Central memory CD8-positive, alpha-beta T cell (primary cell): ENCODE measurements at regions not wholly inside any gene's neighbourhood (a gene's known extent, or its start where the extent isn't known, plus 50 kb on each side); places are given as distances from the start of the nearest gene placed in this dataset.

Source experiments
- ATAC-seq: fragments of 150-1000 bp; cut with Tn5 transposase; replicated peaks from 2 replicates; pipeline ENCODE4 v1.10.0; 2022; ENCODE audit warnings: mild to moderate bottlenecking, moderate FRiP score, moderate number of reproducible peaks; ENCODE audit not compliant: poor library complexity, severe bottlenecking; ENCODE audit errors: extremely low read depth
- DNase-seq, 2 donors: peaks; one replicate each; pipeline ENCODE4 v3.0.0; 2021; ENCODE audit warnings: low spot score in 2 of 2
- H3K27ac Mint-ChIP-seq: one replicate; pipeline ENCODE4 v1.8.0; 2022; ENCODE audit warnings: low read depth, mild to moderate bottlenecking, moderate library complexity, mixed read lengths
- H3K27me3 Mint-ChIP-seq: one replicate; pipeline ENCODE4 v1.8.0; 2022; ENCODE audit warnings: mixed read lengths
- H3K36me3 Mint-ChIP-seq: one replicate; pipeline ENCODE4 v1.8.0; 2022; ENCODE audit warnings: mild to moderate bottlenecking, moderate library complexity, mixed read lengths; ENCODE audit not compliant: insufficient read depth
- H3K4me1 Mint-ChIP-seq: one replicate; pipeline ENCODE4 v1.8.0; 2022; ENCODE audit warnings: mixed read lengths
- H3K4me3 Mint-ChIP-seq: one replicate; pipeline ENCODE4 v1.8.0; 2022; ENCODE audit warnings: mild to moderate bottlenecking, moderate library complexity, mixed read lengths
- H3K9me3 Mint-ChIP-seq: one replicate; pipeline ENCODE4 v1.8.0; 2022; ENCODE audit warnings: mixed read lengths

- ATAC-seq (no peak), DNase-seq (no peak)
- Mint-ChIP-seq H3K4me1 (no peaks in the 10 kb centered on the region), H3K27me3 (no peaks in the 10 kb centered on the region), H3K4me3 (no peak overlapping the region), H3K36me3 (no peaks in the 10 kb centered on the region), H3K27ac (no peak overlapping the region), H3K9me3 (peaks cover 28% of the 10 kb centered on the region)
Measured at GRCh38 chr2:117101613-117102012, 712.9 kb upstream of the DDX18 start.

DNA sequence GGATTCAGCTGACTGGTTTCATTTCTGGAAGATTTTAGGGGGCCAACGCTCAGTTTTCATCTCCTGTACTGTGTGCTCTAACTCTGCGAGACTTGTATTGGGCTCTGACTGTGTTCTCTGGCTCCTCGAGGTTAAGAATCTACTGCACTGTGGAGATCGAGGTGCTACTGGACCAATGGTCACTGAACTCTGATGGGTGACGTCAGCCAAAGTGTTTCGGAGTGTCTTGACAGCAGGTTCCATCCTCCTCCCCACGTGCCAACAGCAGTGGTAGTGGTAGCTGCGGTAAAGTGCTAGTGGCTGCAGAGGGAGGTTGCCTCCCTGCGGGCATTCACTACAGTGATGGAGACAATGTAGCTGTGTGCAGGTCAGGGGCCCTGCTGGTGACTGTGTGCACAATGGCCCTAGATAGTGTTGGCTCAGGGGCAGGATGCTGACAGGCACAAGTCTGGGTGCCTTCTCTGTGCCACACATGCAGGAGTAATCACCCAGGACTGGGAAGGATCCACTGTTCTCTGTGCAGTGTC lies 705.7 kb upstream of the DDX18 start:
- Mint-ChIP-seq H3K4me3 (no peak overlapping the region), H3K27me3 (no peaks in the 10 kb centered on the region), H3K27ac (no peak overlapping the region), H3K36me3 (no peaks in the 10 kb centered on the region), H3K9me3 (peaks cover 29% of the 10 kb centered on the region), H3K4me1 (no peaks in the 10 kb centered on the region)
- DNase-seq (no peak), ATAC-seq (no peak)

- Mint-ChIP-seq H3K36me3 (no peaks in the 10 kb centered on the region), H3K4me1 (no peaks in the 10 kb centered on the region), H3K4me3 (no peak overlapping the region), H3K27ac (no peak overlapping the region), H3K27me3 (no peaks in the 10 kb centered on the region), H3K9me3 (peaks cover 12% of the 10 kb centered on the region)
- DNase-seq (no peak), ATAC-seq (no peak)
Measured at GRCh38 chr2:117118994-117119393, 695.5 kb upstream of the DDX18 start.

- ATAC-seq (no peak), DNase-seq (no peak)
- Mint-ChIP-seq H3K27me3 (no peaks in the 10 kb centered on the region), H3K9me3 (peaks cover 11% of the 10 kb centered on the region), H3K4me1 (no peaks in the 10 kb centered on the region), H3K27ac (no peak overlapping the region), H3K4me3 (no peak overlapping the region), H3K36me3 (peaks cover 1% of the 10 kb centered on the region)
Measured at GRCh38 chr2:117123362-117123761, 691.1 kb upstream of the DDX18 start.

DNA sequence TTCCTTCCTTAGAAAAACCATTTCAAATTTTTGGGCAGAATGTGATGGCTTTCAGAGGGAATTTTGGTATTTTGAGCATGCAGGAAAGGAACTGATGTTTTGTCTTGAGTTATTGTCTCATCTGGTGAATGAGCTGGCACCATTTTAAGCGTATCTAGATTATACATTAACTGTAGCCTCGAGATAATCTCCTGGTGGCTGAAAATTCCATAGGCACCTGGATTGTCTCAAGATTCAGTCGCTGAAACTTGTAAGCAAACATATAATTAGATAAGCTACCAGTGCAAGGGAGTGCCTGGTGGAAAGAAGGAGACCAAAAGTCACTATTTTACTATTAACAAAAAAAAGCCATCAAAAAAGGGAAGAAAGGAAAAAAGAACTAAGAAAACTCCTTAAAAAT lies 687.8 kb upstream of the DDX18 start:
- Mint-ChIP-seq H3K36me3 (peaks cover 1% of the 10 kb centered on the region), H3K4me3 (no peak overlapping the region), H3K27ac (no peak overlapping the region), H3K27me3 (no peaks in the 10 kb centered on the region), H3K4me1 (no peaks in the 10 kb centered on the region), H3K9me3 (peaks cover 16% of the 10 kb centered on the region)
- DNase-seq = no peak
- ATAC-seq = no peak

DNA sequence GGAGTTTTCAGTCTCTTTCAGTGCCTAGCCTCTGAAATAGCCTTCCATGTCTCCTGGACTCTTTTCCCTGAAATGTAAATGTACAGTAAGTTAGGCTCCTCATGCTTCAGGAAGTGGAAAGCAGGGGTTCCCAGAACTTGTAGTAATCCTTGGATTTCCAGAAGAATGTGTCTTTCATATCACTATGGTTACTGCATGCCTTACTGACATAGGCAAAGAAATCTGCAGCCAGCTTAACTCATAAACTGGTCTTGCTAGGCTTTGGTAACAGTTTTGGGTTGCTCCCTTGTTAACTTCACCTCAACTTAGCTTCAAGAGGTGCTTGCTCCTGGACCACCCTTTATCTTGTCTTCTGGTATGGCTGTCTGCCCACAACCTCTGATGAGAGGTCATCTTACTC lies 686.8 kb upstream of the DDX18 start:
- H3K9me3 Mint-ChIP-seq = peaks cover 16% of the 10 kb centered on the region
- ATAC-seq (no peak), DNase-seq (no peak)
- H3K27me3 Mint-ChIP-seq = no peaks in the 10 kb centered on the region
- no peak overlapping the region for H3K4me3 Mint-ChIP-seq
- peaks cover 1% of the 10 kb centered on the region for H3K36me3 Mint-ChIP-seq
- no peaks in the 10 kb centered on the region for H3K4me1 Mint-ChIP-seq
- no peak overlapping the region for H3K27ac Mint-ChIP-seq

DNA sequence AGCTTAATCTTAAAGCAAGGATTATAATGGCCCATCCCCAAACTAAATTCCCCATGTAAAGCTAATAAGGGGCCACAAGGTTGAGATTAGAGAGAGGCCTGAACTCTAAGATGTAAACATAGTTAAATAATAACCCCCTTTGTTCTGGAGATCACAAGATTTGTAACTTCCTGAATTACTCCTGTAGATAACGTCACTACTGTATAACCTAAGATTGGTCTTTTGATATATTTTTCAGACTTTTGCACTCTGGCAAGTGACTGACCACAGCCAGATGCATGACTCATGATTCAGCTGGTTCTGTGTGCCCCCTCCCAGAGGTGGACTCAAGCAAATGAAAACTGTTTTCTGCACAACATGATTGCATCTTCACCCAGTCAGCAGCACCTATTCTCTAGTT lies 686.0 kb upstream of the DDX18 start:
- H3K27ac Mint-ChIP-seq = no peak overlapping the region
- DNase-seq (no peak), ATAC-seq (no peak)
- H3K27me3 Mint-ChIP-seq = no peaks in the 10 kb centered on the region
- H3K9me3 Mint-ChIP-seq = peaks cover 16% of the 10 kb centered on the region
- no peak overlapping the region for H3K4me3 Mint-ChIP-seq
- H3K36me3 Mint-ChIP-seq = peaks cover 1% of the 10 kb centered on the region
- H3K4me1 Mint-ChIP-seq = no peaks in the 10 kb centered on the region

DNA sequence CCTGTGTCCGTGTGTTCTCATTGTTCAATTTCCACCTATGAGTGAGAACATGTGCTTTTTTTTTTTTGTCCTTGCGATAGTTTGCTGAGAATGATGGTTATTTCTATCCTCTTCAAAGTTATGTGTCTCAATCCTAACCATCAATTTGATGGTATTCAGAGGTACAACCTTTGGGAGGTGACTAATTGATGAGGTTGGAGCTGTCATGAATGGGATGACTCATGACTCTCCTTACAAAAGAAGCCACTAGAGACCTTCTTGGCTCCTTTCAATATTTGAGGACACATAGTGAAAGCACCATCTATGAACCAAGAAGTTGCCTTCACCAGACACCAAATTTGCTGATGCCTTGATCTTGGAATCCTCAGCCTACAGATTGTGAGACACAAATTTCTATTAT lies 677.1 kb upstream of the DDX18 start:
- ATAC-seq (no peak), DNase-seq (no peak)
- no peaks in the 10 kb centered on the region for H3K9me3 Mint-ChIP-seq
- no peaks in the 10 kb centered on the region for H3K36me3 Mint-ChIP-seq
- no peaks in the 10 kb centered on the region for H3K27me3 Mint-ChIP-seq
- H3K27ac Mint-ChIP-seq = no peak overlapping the region
- H3K4me3 Mint-ChIP-seq = no peak overlapping the region
- H3K4me1 Mint-ChIP-seq = no peaks in the 10 kb centered on the region

- H3K36me3 Mint-ChIP-seq = no peaks in the 10 kb centered on the region
- H3K27me3 Mint-ChIP-seq = no peaks in the 10 kb centered on the region
- H3K9me3 Mint-ChIP-seq = peaks cover 40% of the 10 kb centered on the region
Measured at GRCh38 chr2:117169036-117169765, 645.3 kb upstream of the DDX18 start.

DNA sequence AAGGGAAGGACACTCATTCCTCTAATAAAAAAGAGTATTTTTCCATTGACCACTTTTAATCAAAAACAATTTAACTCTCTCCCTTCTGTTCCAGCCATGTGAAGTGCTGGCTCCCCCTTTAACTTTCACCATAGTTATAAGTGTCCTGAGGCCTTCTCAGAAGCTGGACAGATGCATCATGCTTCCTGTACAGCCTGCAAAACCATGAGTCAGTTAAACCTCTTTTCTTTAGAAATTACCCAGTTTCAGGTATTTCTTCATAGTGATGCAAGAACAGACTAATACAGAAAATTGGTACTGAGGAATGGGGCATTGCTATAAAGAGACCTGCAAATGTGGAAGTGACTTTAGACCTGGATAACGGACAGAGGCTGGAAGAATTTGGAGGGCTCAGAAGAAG lies 643.6 kb upstream of the DDX18 start:
- peaks cover 33% of the 10 kb centered on the region for H3K9me3 Mint-ChIP-seq
- no peak overlapping the region for H3K4me3 Mint-ChIP-seq
- H3K27me3 Mint-ChIP-seq = no peaks in the 10 kb centered on the region
- no peaks in the 10 kb centered on the region for H3K4me1 Mint-ChIP-seq
- no peaks in the 10 kb centered on the region for H3K36me3 Mint-ChIP-seq
- no peak overlapping the region for H3K27ac Mint-ChIP-seq
- no peak for ATAC-seq
- no peak for DNase-seq

More at GRCh38 chr2:117169036-117169765, 645.3 kb upstream of the DDX18 start:
- DNase-seq (no peak), ATAC-seq (no peak)
- no peaks in the 10 kb centered on the region for H3K4me1 Mint-ChIP-seq
- no peak overlapping the region for H3K27ac Mint-ChIP-seq
- no peak overlapping the region for H3K4me3 Mint-ChIP-seq

DNA sequence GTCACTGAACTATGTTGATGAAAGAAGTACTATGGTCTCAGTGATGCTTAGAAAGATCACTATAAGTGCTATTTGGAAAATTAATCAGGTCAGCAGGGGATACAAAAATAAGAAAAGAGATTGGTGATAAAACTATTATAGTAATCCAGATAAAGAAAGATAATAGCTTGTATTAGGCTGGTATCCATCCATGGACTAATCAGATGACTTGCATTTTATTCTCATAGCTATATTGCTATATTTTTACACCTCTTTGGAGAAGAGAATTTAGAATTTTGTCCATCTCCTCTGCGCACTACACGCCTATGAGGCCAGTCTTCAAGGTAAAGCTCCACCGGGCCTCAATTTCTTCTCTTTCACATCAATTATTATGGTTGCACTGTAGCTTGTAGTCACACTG lies 635.1 kb upstream of the DDX18 start:
- no peaks in the 10 kb centered on the region for H3K27me3 Mint-ChIP-seq
- no peaks in the 10 kb centered on the region for H3K36me3 Mint-ChIP-seq
- no peak for ATAC-seq
- peaks cover 13% of the 10 kb centered on the region for H3K9me3 Mint-ChIP-seq
- H3K4me3 Mint-ChIP-seq = no peak overlapping the region
- DNase-seq = no peak
- no peaks in the 10 kb centered on the region for H3K4me1 Mint-ChIP-seq
- H3K27ac Mint-ChIP-seq = no peak overlapping the region

DNA sequence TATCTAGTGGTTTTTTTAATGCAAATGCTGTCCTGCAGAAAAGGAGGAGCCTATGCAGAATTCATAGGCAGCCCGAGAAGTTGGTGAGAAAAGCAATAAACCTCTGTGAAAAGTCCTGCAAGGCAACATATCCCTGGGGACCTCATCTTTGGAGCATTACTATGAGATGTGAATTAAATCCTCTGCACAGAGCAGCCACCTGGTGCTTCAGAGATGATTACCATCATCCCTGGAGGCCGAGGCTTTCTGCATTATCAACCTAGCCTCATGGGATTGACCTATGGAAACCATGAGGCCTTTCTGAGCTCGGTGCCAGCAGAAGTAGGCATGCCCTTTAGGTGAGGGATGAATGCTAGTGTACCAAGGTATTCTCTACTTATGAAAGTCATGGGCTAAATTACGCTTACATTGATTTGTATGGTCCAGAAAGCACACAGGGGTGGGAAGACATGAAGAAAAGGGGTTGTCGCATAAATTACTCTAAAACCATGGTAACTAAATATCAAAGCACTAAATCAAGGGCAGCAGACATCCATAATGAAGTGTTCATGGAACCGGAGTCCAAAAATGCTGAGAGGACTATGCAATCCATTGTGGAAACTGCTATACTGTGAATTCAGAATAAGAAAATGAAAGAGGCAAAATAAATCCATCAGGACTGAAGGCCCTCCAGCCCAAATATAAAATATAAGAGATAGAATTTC lies 623.5 kb upstream of the DDX18 start:
- Mint-ChIP-seq H3K27me3 (no peaks in the 10 kb centered on the region), H3K27ac (no peak overlapping the region), H3K4me3 (no peak overlapping the region), H3K36me3 (no peaks in the 10 kb centered on the region), H3K4me1 (no peaks in the 10 kb centered on the region), H3K9me3 (peaks cover 7% of the 10 kb centered on the region)
- ATAC-seq = no peak
- DNase-seq = no peak

GRCh38 chr2:117195381-117195780 lies 619.1 kb upstream of the DDX18 start:
- no peak overlapping the region for H3K4me3 Mint-ChIP-seq
- no peaks in the 10 kb centered on the region for H3K4me1 Mint-ChIP-seq
- H3K36me3 Mint-ChIP-seq = no peaks in the 10 kb centered on the region
- no peak for DNase-seq
- H3K9me3 Mint-ChIP-seq = peaks cover 12% of the 10 kb centered on the region
- H3K27me3 Mint-ChIP-seq = no peaks in the 10 kb centered on the region
- no peak overlapping the region for H3K27ac Mint-ChIP-seq
- no peak for ATAC-seq
